AG09309 (cell line): ENCODE measurements at regions not wholly inside any gene's neighbourhood (a gene's known extent, or its start where the extent isn't known, plus 50 kb on each side); places are given as distances from the start of the nearest gene placed in this dataset.

Experiments used
- DNase-seq: peaks from one replicate; pipeline ENCODE4 v3.0.0-alpha.2; 2010; ENCODE audit warnings: low read depth
- H3K4me3 ChIP-seq: 2 replicates; pipeline ENCODE4 v1.5.1; 2011; ENCODE audit warnings: mild to moderate bottlenecking, low read depth, low read length, moderate library complexity; ENCODE audit not compliant: control insufficient read depth
- CTCF ChIP-seq: IDR thresholded peaks from 2 replicates; pipeline ENCODE4 v1.5.1; 2011; ENCODE audit warnings: mild to moderate bottlenecking, low read depth, low read length, inconsistent platforms; ENCODE audit not compliant: insufficient read depth, control insufficient read depth; ENCODE audit errors: missing control alignments

DNA sequence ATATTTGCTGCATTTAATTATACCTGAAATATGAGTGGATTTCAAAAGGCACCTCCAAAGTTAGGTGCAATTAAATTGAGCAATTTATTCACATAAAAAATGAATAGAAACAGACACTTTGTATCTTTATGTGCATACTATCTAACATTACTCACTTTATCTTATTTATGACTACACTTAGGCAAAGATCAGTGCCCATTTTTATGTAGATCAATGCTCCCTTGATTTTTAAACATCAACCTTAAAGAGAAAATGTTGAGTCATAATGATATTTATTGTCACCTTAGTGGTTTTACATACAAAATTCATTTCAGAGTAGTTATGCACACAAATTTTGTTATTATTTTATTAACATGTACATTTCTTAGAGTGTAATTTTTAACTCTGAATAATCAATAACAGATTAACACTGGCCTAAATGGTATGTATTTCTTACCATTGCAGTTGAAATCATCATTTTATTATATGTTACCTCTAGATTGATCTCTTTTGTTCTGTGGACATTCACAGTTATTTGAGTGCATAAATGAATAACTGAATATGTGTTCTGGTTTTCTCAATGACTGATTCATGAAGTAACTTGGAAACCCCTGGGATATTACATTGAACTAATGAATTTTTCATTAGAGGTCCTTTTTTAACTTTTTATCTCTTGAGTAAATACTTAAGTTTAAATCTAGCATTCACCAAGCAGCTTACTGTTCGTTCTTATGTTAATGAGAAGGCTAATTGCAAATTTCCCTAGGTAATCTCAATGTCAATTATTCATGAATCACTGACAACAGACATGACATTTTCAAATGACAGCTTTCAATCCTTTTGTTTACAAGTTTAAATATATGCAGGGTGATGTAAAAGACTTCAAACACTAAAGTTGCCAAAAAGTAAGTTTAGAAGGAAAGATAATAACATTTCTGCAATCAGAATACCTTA is 1182.0 kb upstream of the PABPC4L start:
- no peak overlapping the region for H3K4me3 ChIP-seq
- no peak for TF ChIP-seq CTCF
- DNase-seq = no peak

GRCh38 chr4:135382280-135382959 is 1180.8 kb upstream of the PABPC4L start:
- no peak for DNase-seq
- TF ChIP-seq CTCF = no peak

GRCh38 chr4:135372131-135372530 is 1170.5 kb upstream of the PABPC4L start:
- no peak for TF ChIP-seq CTCF
- no peak overlapping the region for H3K4me3 ChIP-seq
- no peak for DNase-seq

More at GRCh38 chr4:135382280-135382959, 1180.8 kb upstream of the PABPC4L start:
- no peak overlapping the region for H3K4me3 ChIP-seq

DNA sequence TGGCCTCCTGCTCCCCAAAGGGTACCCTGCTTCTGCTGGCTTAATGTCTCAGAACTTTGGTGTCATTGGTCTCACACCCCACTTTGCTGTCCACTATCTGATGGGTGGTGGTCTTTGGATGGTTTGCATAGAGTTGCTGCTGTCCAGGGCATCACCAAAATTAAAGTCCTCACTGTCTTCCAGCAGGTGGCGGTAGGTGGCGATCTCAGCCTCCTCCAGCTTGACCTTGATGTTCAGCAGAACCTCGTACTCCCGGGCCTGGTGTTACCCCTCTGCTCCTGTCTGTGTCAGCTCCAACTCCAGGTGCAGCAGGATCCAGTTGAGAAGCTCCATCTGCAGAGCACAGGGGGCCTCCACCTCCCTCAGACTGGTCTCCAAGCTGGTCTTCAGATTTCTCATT is 1169.5 kb upstream of the PABPC4L start:
- DNase-seq = no peak

GRCh38 chr4:135368831-135369230 is 1167.2 kb upstream of the PABPC4L start:
- no peak overlapping the region for H3K4me3 ChIP-seq
- no peak for DNase-seq
- TF ChIP-seq CTCF = no peak

More for the DNA sequence above, 1169.5 kb upstream of the PABPC4L start:
- TF ChIP-seq CTCF = no peak
- H3K4me3 ChIP-seq = no peak overlapping the region

DNA sequence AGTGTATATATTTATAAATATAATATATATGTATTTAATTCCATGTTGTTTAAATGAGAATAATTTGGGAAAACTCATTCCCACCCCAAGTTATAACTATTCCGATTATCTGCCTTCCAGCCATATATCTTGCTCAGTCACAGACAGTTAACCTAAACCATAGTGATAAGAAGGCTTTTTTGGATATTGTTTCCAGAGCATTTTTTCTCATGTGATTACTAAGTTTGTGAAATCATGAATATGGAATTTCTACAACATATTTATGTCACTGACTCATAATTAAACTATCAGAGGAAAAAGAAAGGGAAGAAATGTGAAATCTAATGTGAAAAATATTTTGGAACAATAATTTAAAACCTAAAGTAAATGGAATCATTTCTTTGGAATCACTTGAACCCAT is 1163.5 kb upstream of the PABPC4L start:
- no peak for DNase-seq

More for the DNA sequence above, 1163.5 kb upstream of the PABPC4L start:
- TF ChIP-seq CTCF = no peak
- H3K4me3 ChIP-seq = no peak overlapping the region
